Hepatocyte (in vitro differentiated cells): ENCODE measurements at regions not wholly inside any gene's neighbourhood (a gene's known extent, or its start where the extent isn't known, plus 50 kb on each side); places are given as distances from the start of the nearest gene placed in this dataset.
"Not testable (repeated sequence)": the region's sequence is repeated elsewhere in the genome, so short reads cannot be mapped to it uniquely, and the experiment has no call there.

Experiments
- DNase-seq: peaks from one replicate; pipeline ENCODE4 v3.0.0-alpha.2; 2016; ENCODE audit warnings: low spot score
- H2AFZ ChIP-seq: fragments of 200-600 bp; sonication (generic); 2 replicates; pipeline ENCODE4 v1.6.0; 2016; ENCODE audit warnings: antibody characterized with exemption, mild to moderate bottlenecking
- H3K27ac ChIP-seq: fragments of 200-600 bp; sonication (generic); 2 replicates; pipeline ENCODE4 v1.5.1; 2016; ENCODE audit warnings: mild to moderate bottlenecking
- H3K27me3 ChIP-seq: fragments of 200-600 bp; sonication (generic); 2 replicates; pipeline ENCODE4 v1.6.1; 2016
- H3K36me3 ChIP-seq: fragments of 200-600 bp; sonication (generic); replicated peaks from 2 replicates; pipeline ENCODE4 v1.5.1; 2016; ENCODE audit warnings: low read depth; ENCODE audit not compliant: insufficient read depth
- H3K4me1 ChIP-seq: fragments of 200-600 bp; sonication (generic); 2 replicates; pipeline ENCODE4 v1.5.1; 2016; ENCODE audit warnings: mild to moderate bottlenecking, moderate library complexity; ENCODE audit not compliant: insufficient read depth
- H3K4me2 ChIP-seq: fragments of 200-600 bp; sonication (generic); 2 replicates; pipeline ENCODE4 v1.6.0; 2016
- H3K4me3 ChIP-seq: fragments of 200-600 bp; sonication (generic); 2 replicates; pipeline ENCODE4 v1.5.1; 2016; ENCODE audit warnings: mild to moderate bottlenecking
- H3K79me2 ChIP-seq: fragments of 200-600 bp; sonication (generic); 2 replicates; pipeline ENCODE4 v1.6.0; 2017; ENCODE audit warnings: mild to moderate bottlenecking
- H3K9me2 ChIP-seq: fragments of 200-600 bp; sonication (generic); replicated peaks from 2 replicates; pipeline ENCODE4 v1.6.0; 2017; ENCODE audit warnings: mild to moderate bottlenecking; ENCODE audit not compliant: insufficient read depth
- H3K9me3 ChIP-seq: fragments of 200-600 bp; sonication (generic); 2 replicates; pipeline ENCODE4 v1.5.1; 2016; ENCODE audit warnings: low read depth, mild to moderate bottlenecking
- H4K20me1 ChIP-seq: fragments of 200-600 bp; sonication (generic); 2 replicates; pipeline ENCODE4 v1.6.0; 2016; ENCODE audit warnings: mild to moderate bottlenecking; ENCODE audit not compliant: insufficient read depth, poor library complexity, severe bottlenecking
- EZH2 ChIP-seq: fragments of 200-600 bp; sonication (generic); IDR thresholded peaks from 2 replicates; pipeline ENCODE4 v1.6.1; 2016; ENCODE audit warnings: antibody characterized with exemption, mild to moderate bottlenecking, borderline replicate concordance
- EZH2phosphoT487 ChIP-seq: fragments of 200-600 bp; sonication (generic); IDR thresholded peaks from one replicate; pipeline ENCODE4 v1.6.1; 2018; ENCODE audit warnings: antibody characterized with exemption, mild to moderate bottlenecking, low read depth, moderate library complexity; ENCODE audit not compliant: unreplicated experiment, severe bottlenecking
- WGBS: methylation state at CpG from one replicate; pipeline ENCODE4 v1.1.6; 2016; ENCODE audit warnings: low lambda C conversion rate; ENCODE audit errors: missing lambda C conversion rate; 5-methylcytosine and 5-hydroxymethylcytosine counted together
- TF ChIP-seq, protein P1 (sequence below): fragments of 200-600 bp; sonication (generic); IDR thresholded peaks from 2 replicates; pipeline ENCODE4 v1.5.1; 2016; ENCODE audit warnings: antibody characterized with exemption, mild to moderate bottlenecking; ENCODE audit not compliant: poor library complexity

DNA sequence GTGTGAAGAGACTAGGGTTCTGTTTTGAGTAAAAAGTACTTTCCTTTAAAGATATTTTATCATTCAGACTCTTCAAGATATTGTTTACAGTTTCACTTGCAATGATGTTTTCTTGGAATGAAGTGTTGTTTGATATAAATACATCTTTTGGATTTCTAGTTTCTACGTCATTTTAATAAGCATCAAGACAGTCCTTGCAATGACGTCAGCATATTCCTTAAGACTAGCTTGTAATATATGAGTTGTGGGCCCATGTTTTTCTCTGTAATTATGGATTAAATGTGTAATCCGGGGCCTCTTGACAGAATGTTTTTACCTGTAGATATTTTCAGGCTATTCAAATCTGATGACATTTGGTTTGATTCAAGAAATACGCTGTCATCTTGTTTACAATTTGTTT is 66.1 kb downstream of the RBMX2 start:
- H3K4me2 ChIP-seq = no peak overlapping the region
- DNase-seq = no peak
- H3K27me3 ChIP-seq = no peaks in the 10 kb centered on the region
- H3K79me2 ChIP-seq = no peaks in the 10 kb centered on the region
- no peaks in the 10 kb centered on the region for H3K36me3 ChIP-seq
- H3K4me1 ChIP-seq = no peaks in the 10 kb centered on the region
- no peak overlapping the region for H2AFZ ChIP-seq
- 73% methylated on average over 4 of the region's 4 CpGs for WGBS
- H3K4me3 ChIP-seq = no peak overlapping the region
- no peaks in the 10 kb centered on the region for H3K9me3 ChIP-seq
- no peaks in the 10 kb centered on the region for H4K20me1 ChIP-seq
- no peak overlapping the region for H3K27ac ChIP-seq
- TF ChIP-seq, protein P1, sequence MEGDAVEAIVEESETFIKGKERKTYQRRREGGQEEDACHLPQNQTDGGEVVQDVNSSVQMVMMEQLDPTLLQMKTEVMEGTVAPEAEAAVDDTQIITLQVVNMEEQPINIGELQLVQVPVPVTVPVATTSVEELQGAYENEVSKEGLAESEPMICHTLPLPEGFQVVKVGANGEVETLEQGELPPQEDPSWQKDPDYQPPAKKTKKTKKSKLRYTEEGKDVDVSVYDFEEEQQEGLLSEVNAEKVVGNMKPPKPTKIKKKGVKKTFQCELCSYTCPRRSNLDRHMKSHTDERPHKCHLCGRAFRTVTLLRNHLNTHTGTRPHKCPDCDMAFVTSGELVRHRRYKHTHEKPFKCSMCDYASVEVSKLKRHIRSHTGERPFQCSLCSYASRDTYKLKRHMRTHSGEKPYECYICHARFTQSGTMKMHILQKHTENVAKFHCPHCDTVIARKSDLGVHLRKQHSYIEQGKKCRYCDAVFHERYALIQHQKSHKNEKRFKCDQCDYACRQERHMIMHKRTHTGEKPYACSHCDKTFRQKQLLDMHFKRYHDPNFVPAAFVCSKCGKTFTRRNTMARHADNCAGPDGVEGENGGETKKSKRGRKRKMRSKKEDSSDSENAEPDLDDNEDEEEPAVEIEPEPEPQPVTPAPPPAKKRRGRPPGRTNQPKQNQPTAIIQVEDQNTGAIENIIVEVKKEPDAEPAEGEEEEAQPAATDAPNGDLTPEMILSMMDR = no peak
- TF ChIP-seq EZH2 (no peak), EZH2phosphoT487 (no peak)
- no peaks in the 10 kb centered on the region for H3K9me2 ChIP-seq

DNA sequence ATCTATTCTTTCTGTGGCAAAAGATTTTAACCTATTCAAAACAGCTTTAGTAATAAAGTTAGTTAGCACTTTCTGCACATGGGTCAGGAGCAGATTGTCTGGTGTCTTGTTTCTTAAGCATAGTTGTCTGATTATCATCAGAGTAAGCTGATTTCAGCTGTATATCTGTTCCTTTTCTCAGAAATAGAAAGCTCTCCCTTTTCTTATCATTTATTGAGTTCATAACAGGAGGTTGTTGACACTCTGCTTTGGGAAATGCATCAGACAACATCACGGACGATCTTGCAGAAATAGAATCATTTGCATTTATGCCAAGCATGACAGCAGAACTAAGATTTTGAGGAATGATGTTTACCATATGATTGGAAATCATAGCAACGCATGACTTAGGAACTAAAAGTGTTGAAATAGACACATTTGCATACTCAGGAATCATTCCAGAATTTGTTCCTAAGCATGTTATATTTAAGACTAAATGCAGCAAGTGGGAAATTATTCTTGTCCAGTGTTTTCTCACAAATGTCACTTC is 66.7 kb downstream of the RBMX2 start:
- H2AFZ ChIP-seq = no peak overlapping the region
- no peaks in the 10 kb centered on the region for H3K9me2 ChIP-seq
- no peaks in the 10 kb centered on the region for H3K4me1 ChIP-seq
- no peaks in the 10 kb centered on the region for H3K27me3 ChIP-seq
- DNase-seq = no peak
- H3K9me3 ChIP-seq = no peaks in the 10 kb centered on the region
- H3K36me3 ChIP-seq = no peaks in the 10 kb centered on the region
- TF ChIP-seq EZH2phosphoT487 (no peak), EZH2 (no peak)
- TF ChIP-seq, protein P1 = no peak
- H3K27ac ChIP-seq = no peak overlapping the region
- no peaks in the 10 kb centered on the region for H4K20me1 ChIP-seq
- WGBS = 75% methylated on average over 3 of the region's 3 CpGs
- no peak overlapping the region for H3K4me3 ChIP-seq
- no peak overlapping the region for H3K4me2 ChIP-seq
- no peaks in the 10 kb centered on the region for H3K79me2 ChIP-seq

DNA sequence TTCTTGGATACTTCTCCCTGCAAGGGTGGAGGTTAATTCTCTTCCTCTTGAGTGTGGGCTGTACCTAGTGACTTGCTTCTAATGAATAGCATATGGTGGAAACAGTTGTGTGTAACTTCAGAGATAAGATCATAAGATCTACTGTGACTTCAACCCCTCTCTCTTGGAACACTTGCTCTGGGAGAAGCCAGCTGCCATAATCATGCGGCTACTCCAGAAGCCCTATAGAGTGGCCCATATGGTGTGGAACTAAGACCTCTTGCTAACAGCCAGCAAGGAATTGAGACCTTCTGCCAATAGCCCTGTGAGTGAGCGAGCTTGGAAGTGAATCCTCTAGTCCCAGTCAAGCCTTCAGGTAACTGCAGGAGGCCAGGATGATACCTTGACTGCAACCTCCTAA is 81.1 kb downstream of the RBMX2 start:
- H4K20me1 ChIP-seq = no peaks in the 10 kb centered on the region
- 68% methylated on average over 2 of the region's 2 CpGs for WGBS
- no peak for TF ChIP-seq EZH2phosphoT487
- TF ChIP-seq, protein P1 = no peak
- no peak for TF ChIP-seq EZH2
- H3K4me2 ChIP-seq = no peak overlapping the region
- H2AFZ ChIP-seq = no peak overlapping the region
- no peaks in the 10 kb centered on the region for H3K27me3 ChIP-seq
- H3K27ac ChIP-seq = no peak overlapping the region
- no peak overlapping the region for H3K4me3 ChIP-seq
- no peak for DNase-seq
- H3K36me3 ChIP-seq = no peaks in the 10 kb centered on the region
- H3K9me2 ChIP-seq = no peaks in the 10 kb centered on the region
- no peaks in the 10 kb centered on the region for H3K79me2 ChIP-seq
- no peaks in the 10 kb centered on the region for H3K4me1 ChIP-seq
- H3K9me3 ChIP-seq = no peaks in the 10 kb centered on the region

DNA sequence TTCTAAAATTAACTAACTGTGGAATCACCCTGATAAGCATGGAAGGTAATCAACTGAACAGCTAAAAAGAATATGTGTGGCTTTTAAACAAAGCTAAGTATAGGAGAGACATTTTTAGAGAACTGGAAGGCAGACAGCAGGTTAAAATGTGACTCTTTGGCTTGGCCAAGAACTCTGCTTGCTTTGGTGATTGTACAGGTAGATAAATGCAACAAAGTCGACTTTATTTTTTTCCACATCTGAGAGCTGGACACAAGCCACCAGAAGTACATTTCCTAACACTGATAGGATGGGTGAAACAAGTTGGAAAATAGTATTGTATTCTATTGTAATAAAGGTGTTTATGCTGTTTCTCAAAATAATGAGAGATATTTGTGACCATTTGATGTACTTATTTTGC is 84.1 kb downstream of the RBMX2 start:
- TF ChIP-seq EZH2 (no peak), EZH2phosphoT487 (no peak)
- TF ChIP-seq, protein P1 = no peak
- Histone ChIP-seq H3K9me2 (no peaks in the 10 kb centered on the region), H3K4me3 (no peak overlapping the region), H2AFZ (no peak overlapping the region), H3K4me1 (no peaks in the 10 kb centered on the region), H3K4me2 (no peak overlapping the region), H3K27ac (no peak overlapping the region), H3K27me3 (no peaks in the 10 kb centered on the region), H4K20me1 (no peaks in the 10 kb centered on the region), H3K9me3 (no peaks in the 10 kb centered on the region), H3K79me2 (no peaks in the 10 kb centered on the region), H3K36me3 (no peaks in the 10 kb centered on the region)
- no peak for DNase-seq
- WGBS = 64% methylated on average over 1 of the region's 1 CpG

DNA sequence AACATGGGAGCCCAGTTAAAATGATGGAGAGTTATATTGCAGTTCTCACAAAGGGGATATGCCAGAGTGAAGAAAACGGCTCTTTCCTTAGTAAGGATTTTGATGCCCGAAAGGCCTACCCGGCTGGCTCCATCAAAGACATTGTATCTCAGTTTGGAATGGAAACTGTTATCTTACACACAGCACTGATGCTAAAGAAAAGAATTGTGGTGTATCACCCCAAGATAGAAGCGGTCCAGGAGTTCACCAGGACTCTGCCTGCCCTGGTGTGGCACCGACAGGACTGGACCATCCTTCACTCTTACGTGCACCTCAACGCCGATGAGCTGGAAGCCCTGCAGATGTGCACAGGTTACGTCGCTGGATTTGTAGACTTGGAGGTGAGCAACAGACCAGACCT is 93.7 kb downstream of the RBMX2 start:
- not testable (repeated sequence) for H3K36me3 ChIP-seq, H4K20me1 ChIP-seq, H3K9me2 ChIP-seq, H3K4me2 ChIP-seq, DNase-seq, H3K4me1 ChIP-seq, H3K27ac ChIP-seq, H3K9me3 ChIP-seq, H2AFZ ChIP-seq, H3K4me3 ChIP-seq, H3K79me2 ChIP-seq, H3K27me3 ChIP-seq
- WGBS = 90% methylated on average over 10 of the region's 10 CpGs
